ENCODE measurements at regions not wholly inside any gene's neighbourhood (a gene's known extent, or its start where the extent isn't known, plus 50 kb on each side); places are given as distances from the start of the nearest gene placed in this dataset.

GRCh38 chr10:133030781-133031180 is 56.9 kb upstream of the ADGRA1 start:
- H3K4me3 ChIP-seq (replicated peaks; ENCODE audit: insufficient read depth, low read length) = no peak overlapping the region
- no peak overlapping the region for H3K27ac ChIP-seq (replicated peaks)
- no peak for DNase-seq (ENCODE audit: low read depth in 1 of 2, low spot score in 1 of 2)
- TF ChIP-seq CTCF (IDR thresholded peaks at IDR 0.05; ENCODE audit: insufficient read depth, low read length) = no peak
- TF ChIP-seq SPI1 (IDR thresholded peaks at IDR 0.05; ENCODE audit: borderline replicate concordance, low read depth) = no peak
- no peak for TF ChIP-seq REST (IDR thresholded peaks at IDR 0.05; ENCODE audit: insufficient replicate concordance, low read depth)
- TF ChIP-seq POLR2AphosphoS5 (IDR thresholded peaks at IDR 0.05; ENCODE audit: low read depth) = no peak
- H3K27me3 ChIP-seq (ENCODE audit: insufficient read depth, poor library complexity, severe bottlenecking) = no peaks in the 10 kb centered on the region

- H3K27me3 ChIP-seq (ENCODE audit: insufficient read depth, poor library complexity, severe bottlenecking) = no peaks in the 10 kb centered on the region
- no peak overlapping the region for H3K4me3 ChIP-seq (replicated peaks; ENCODE audit: insufficient read depth, low read length)
- no peak for TF ChIP-seq POLR2AphosphoS5 (IDR thresholded peaks at IDR 0.05; ENCODE audit: low read depth)
- no peak for TF ChIP-seq SPI1 (IDR thresholded peaks at IDR 0.05; ENCODE audit: borderline replicate concordance, low read depth)
- no peak for TF ChIP-seq GABPA (IDR thresholded peaks at IDR 0.05; ENCODE audit: low read depth)
- no peak for TF ChIP-seq REST (IDR thresholded peaks at IDR 0.05; ENCODE audit: insufficient replicate concordance, low read depth)
- TF ChIP-seq CTCF (IDR thresholded peaks at IDR 0.05; ENCODE audit: insufficient read depth, low read length) = no peak
- no peak overlapping the region for H3K27ac ChIP-seq (replicated peaks)
- no peak for DNase-seq (ENCODE audit: low read depth in 1 of 2, low spot score in 1 of 2)
Measured at GRCh38 chr10:133030126-133030525, 57.6 kb upstream of the ADGRA1 start.

- no peak for DNase-seq (ENCODE audit: low read depth in 1 of 2, low spot score in 1 of 2)
- no peak overlapping the region for H3K27ac ChIP-seq (replicated peaks)
- H3K27me3 ChIP-seq (ENCODE audit: insufficient read depth, poor library complexity, severe bottlenecking) = no peaks in the 10 kb centered on the region
- H3K4me3 ChIP-seq (replicated peaks; ENCODE audit: insufficient read depth, low read length) = no peak overlapping the region
- TF ChIP-seq REST (IDR thresholded peaks at IDR 0.05; ENCODE audit: insufficient replicate concordance, low read depth) = no peak
- TF ChIP-seq POLR2AphosphoS5 (IDR thresholded peaks at IDR 0.05; ENCODE audit: low read depth) = no peak
- TF ChIP-seq GABPA (IDR thresholded peaks at IDR 0.05; ENCODE audit: low read depth) = no peak
- TF ChIP-seq SPI1 (IDR thresholded peaks at IDR 0.05; ENCODE audit: borderline replicate concordance, low read depth) = no peak
- TF ChIP-seq CTCF (IDR thresholded peaks at IDR 0.05; ENCODE audit: insufficient read depth, low read length) = no peak
Measured at GRCh38 chr10:133028956-133029355, 58.8 kb upstream of the ADGRA1 start.
